Testis (tissue), 2 donors: ENCODE measurements at regions not wholly inside any gene's neighbourhood (a gene's known extent, or its start where the extent isn't known, plus 50 kb on each side); places are given as distances from the start of the nearest gene placed in this dataset.

Experiments used
- POLR2A ChIP-seq: fragments of 450-650 bp; IDR thresholded peaks from one replicate; pipeline ENCODE4 v1.6.1; 2017; ENCODE audit warnings: antibody characterized with exemption, mild to moderate bottlenecking, moderate library complexity
- TF ChIP-seq, protein P1 (sequence below), 3 experiments: fragments of 450-650 bp in 2 of 3; fragments of 200-600 bp in 1 of 3; sonication (generic) in 1 of 3; IDR thresholded peaks; one replicate each; pipeline ENCODE4 v1.5.1; 2016 to 2019; ENCODE audit warnings: antibody characterized with exemption in 3 of 3, mild to moderate bottlenecking in 2 of 3, moderate library complexity in 1 of 3

DNA sequence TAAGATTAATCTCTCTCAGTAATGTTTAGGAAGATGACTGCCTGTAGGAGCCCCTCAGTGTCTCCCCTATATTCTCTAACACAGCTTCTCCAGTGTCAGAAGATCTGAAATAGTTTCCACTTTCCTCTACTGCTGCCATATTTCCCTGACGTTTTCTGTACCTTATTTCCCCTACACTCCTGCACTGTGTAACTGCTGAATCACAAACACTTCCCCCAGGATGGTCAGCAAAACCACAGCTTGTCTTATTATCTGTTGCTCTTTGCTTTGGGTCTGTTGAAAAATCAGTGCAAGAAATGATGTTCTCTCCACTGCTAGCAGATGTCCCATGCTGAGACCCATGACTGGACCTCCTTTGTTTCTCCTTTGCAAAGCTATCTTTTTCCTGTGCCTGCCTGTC lies 441.7 kb downstream of the EPHA4 start:
- TF ChIP-seq, protein P1, sequence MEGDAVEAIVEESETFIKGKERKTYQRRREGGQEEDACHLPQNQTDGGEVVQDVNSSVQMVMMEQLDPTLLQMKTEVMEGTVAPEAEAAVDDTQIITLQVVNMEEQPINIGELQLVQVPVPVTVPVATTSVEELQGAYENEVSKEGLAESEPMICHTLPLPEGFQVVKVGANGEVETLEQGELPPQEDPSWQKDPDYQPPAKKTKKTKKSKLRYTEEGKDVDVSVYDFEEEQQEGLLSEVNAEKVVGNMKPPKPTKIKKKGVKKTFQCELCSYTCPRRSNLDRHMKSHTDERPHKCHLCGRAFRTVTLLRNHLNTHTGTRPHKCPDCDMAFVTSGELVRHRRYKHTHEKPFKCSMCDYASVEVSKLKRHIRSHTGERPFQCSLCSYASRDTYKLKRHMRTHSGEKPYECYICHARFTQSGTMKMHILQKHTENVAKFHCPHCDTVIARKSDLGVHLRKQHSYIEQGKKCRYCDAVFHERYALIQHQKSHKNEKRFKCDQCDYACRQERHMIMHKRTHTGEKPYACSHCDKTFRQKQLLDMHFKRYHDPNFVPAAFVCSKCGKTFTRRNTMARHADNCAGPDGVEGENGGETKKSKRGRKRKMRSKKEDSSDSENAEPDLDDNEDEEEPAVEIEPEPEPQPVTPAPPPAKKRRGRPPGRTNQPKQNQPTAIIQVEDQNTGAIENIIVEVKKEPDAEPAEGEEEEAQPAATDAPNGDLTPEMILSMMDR (IDR thresholded peaks at IDR 0.05) = no peak
- no peak for TF ChIP-seq POLR2A
